Pancreas (tissue), 10 donors: ENCODE measurements at regions not wholly inside any gene's neighbourhood (a gene's known extent, or its start where the extent isn't known, plus 50 kb on each side); places are given as distances from the start of the nearest gene placed in this dataset.

Source experiments
- ATAC-seq, 4 donors: fragments of 200-7000 bp; cut with Tn5 transposase; one replicate each; pipeline versions ENCODE4 v1.8.0 to v1.9.1; 2020; ENCODE audit warnings: mild to moderate bottlenecking in 4 of 4, moderate library complexity in 4 of 4
- DNase-seq, 6 donors: peaks; one replicate each; pipeline ENCODE4 v3.0.0-alpha.2; 2020
- FAIRE-seq: peaks from 2 replicates; lab custom pipeline; 2012; peaks lifted over from hg19 to GRCh38; lab: Jason Lieb, UNC
- H3K27ac ChIP-seq, 4 donors: fragments of 200-600 bp; sonication (generic); 1 replicate in 3 of 4; 2 replicates in 1 of 4; pipeline versions ENCODE4 v1.5.0 to v1.8.0; 2020
- H3K27me3 ChIP-seq, 4 donors: fragments of 200-600 bp; one replicate each; pipeline ENCODE4 v1.8.0; 2021
- H3K36me3 ChIP-seq, 3 donors: fragments of 200-600 bp; sonication (generic) in 1 of 3; one replicate each; pipeline versions ENCODE4 v1.5.0 to v1.8.0; 2020 to 2021
- H3K4me1 ChIP-seq, 3 donors: fragments of 200-600 bp; one replicate each; pipeline ENCODE4 v1.8.0; 2021
- H3K4me3 ChIP-seq, 4 donors: fragments of 200-600 bp; sonication (generic) in 2 of 4; one replicate each; pipeline versions ENCODE4 v1.5.0 to v1.8.0; 2020 to 2021
- H3K9me3 ChIP-seq, 4 donors: fragments of 200-600 bp; one replicate each; pipeline ENCODE4 v1.8.0; 2021
- WGBS, 2 donors: extraction: QIAGEN DNeasy Blood & Tissue Kit; methylation state at CpG; one replicate each; pipeline ENCODE4 v1.1.7; 2013; 5-methylcytosine and 5-hydroxymethylcytosine counted together
- intact Hi-C, 3 donors: fragments of 100-400 bp; cut with DNase I; formaldehyde crosslinking; loops; one replicate each; pipeline versions ENCODE4 v1.11.1 to v1.14.2; 2022
- TF ChIP-seq, protein P1 (sequence below), 4 donors: fragments of 200-600 bp; sonication (generic) in 3 of 4; IDR thresholded peaks; one replicate each; pipeline versions ENCODE4 v1.5.0 to v1.8.0; 2021; ENCODE audit warnings: antibody characterized with exemption in 4 of 4
- donor health status: healthy with polysubstance abuse.
- donor health status: DM: no; HTN: no; CAD: no; lungs with moderate emphysema.
- donor health status: DM: no; HTN: no; CAD: no.
- donor health status: control.
- donor health status: control.
- donor health status: Bipolar disorder and iron deficiency.
- donor health status: DM: yes; HTN: yes; CAD: no.
- donor health status: DM: no; HTN: no; CAD: no.
- donor health status: DM: no; HTN: no; CAD: no.
- donor health status: DM: yes; HTN: yes; CAD: no.

DNA sequence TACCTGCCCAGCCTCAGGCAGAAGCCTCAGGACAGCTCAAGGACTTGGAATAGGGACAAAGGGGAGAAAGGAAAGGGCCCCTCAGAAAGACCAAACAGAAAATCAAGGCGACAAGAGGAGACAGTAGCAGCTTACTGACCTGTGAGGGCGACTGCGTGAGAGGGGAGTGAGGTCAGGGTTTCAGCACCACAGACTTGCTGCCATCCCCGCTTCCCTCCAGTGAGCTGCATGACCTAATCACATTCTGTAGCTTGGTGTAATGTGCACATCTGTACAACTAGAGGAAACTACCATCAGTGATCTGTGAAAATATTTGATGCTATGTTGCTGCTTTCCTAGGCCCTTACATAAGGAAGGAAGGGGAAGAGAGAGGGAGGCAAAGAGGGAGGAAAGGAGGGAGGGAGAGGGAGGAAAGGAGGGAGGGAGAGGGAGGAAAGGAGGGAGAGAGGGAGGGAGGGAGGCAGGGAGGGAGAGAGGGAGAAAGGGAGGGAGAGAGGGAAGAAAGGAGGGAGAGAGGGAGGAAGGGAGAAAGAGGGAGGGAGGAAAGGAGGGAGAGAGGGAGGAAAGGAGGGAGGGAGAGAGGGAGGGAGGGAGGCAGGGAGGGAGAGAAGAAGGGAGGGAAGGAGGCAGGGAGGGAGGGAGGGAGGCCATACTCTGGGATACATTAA, 404.9 kb upstream of the CDH5 start:
- TF ChIP-seq, protein P1, sequence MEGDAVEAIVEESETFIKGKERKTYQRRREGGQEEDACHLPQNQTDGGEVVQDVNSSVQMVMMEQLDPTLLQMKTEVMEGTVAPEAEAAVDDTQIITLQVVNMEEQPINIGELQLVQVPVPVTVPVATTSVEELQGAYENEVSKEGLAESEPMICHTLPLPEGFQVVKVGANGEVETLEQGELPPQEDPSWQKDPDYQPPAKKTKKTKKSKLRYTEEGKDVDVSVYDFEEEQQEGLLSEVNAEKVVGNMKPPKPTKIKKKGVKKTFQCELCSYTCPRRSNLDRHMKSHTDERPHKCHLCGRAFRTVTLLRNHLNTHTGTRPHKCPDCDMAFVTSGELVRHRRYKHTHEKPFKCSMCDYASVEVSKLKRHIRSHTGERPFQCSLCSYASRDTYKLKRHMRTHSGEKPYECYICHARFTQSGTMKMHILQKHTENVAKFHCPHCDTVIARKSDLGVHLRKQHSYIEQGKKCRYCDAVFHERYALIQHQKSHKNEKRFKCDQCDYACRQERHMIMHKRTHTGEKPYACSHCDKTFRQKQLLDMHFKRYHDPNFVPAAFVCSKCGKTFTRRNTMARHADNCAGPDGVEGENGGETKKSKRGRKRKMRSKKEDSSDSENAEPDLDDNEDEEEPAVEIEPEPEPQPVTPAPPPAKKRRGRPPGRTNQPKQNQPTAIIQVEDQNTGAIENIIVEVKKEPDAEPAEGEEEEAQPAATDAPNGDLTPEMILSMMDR (IDR thresholded peaks at IDR 0.05) = no peak
- FAIRE-seq = no peak
- no peak for ATAC-seq
- no peak for DNase-seq
- H3K4me1 ChIP-seq = no peaks in the 10 kb centered on the region
- intact Hi-C loops = no loop called here
- no peaks in the 10 kb centered on the region for H3K9me3 ChIP-seq
- WGBS, 2 donors = 52 to 56% methylated on average over 4 of the region's 4 CpGs
- no peaks in the 10 kb centered on the region for H3K36me3 ChIP-seq
- no peak overlapping the region for H3K4me3 ChIP-seq
- no peak overlapping the region for H3K27ac ChIP-seq
- H3K27me3 ChIP-seq = no peaks in the 10 kb centered on the region

DNA sequence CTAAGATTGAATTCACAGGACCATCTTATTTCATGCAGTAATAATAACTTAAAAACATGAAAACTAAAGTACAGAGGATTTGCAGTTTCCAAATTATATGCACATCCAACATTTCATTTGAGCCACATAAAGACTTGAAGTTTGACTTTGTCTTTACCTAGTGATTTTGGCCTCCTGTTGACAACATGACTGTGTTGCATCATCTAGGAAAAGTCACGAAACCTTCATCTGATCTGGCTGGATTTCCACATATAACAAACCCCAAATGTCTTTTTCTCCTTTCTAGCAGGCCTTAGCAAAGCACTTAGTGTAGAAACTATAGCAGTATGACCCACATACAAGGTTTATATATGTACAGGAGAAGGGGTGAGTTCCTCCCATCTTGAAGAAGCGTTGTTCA, 406.5 kb upstream of the CDH5 start:
- no peak for DNase-seq
- WGBS, 2 donors = 61 to 74% methylated on average over 2 of the region's 2 CpGs
- intact Hi-C loops = no loop called here
- TF ChIP-seq, protein P1 (IDR thresholded peaks at IDR 0.05) = no peak
- ATAC-seq = no peak
- no peak overlapping the region for H3K27ac ChIP-seq
- FAIRE-seq = no peak
- H3K9me3 ChIP-seq = no peaks in the 10 kb centered on the region
- H3K4me1 ChIP-seq = no peaks in the 10 kb centered on the region
- no peaks in the 10 kb centered on the region for H3K27me3 ChIP-seq
- no peak overlapping the region for H3K4me3 ChIP-seq
- no peaks in the 10 kb centered on the region for H3K36me3 ChIP-seq

DNA sequence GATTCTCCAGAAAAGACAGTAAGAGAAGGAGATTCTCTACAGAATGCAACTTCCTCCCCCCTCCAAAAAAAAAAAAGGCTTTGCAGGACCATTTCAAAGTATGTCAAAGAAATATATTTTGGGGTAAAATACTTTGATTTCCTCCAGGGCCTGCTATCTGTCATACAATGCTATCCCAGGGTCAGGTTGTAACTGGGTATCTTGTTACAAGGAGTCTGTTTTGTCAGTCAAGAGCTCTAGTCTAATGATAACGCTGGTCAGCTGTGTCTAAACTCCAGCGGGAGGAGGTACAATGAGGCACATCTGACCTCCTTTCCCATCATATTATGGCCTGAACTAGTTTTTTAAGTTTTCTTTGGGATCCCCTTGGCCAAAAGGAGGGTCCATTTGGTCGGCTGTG, 408.4 kb upstream of the CDH5 start:
- no peaks in the 10 kb centered on the region for H3K27me3 ChIP-seq
- H3K27ac ChIP-seq = no peak overlapping the region
- no peak overlapping the region for H3K4me3 ChIP-seq
- FAIRE-seq = no peak
- H3K4me1 ChIP-seq = no peaks in the 10 kb centered on the region
- H3K9me3 ChIP-seq = no peaks in the 10 kb centered on the region
- DNase-seq = no peak
- TF ChIP-seq, protein P1 (IDR thresholded peaks at IDR 0.05) = no peak
- no peaks in the 10 kb centered on the region for H3K36me3 ChIP-seq
- 21 to 25% methylated on average over 3 of the region's 3 CpGs for WGBS, 2 donors
- ATAC-seq = no peak
- intact Hi-C loops = no loop called here

DNA sequence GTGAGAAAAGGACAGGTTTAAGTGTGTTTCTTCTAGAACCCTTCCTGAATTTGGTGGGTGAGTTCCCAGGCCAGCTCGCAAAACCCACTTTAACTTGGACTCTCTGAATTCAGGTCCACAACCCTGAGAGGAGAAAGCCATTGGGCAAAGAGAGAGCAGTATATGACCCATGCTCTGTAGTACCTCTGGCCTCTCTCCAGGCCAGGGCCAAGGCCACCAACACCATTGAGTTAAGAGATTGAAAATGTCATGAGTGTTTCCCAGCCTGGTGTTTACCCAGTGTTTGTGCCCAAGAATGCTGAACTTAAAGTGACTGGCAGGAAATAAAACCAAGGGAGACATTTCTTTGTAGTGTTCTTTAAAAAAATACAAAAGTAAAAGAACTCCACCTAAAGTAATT, 410.4 kb upstream of the CDH5 start:
- intact Hi-C loops = no loop called here
- H3K27me3 ChIP-seq = no peaks in the 10 kb centered on the region
- H3K4me3 ChIP-seq = no peak overlapping the region
- DNase-seq (no peak), ATAC-seq (no peak), FAIRE-seq (no peak)
- no peaks in the 10 kb centered on the region for H3K36me3 ChIP-seq
- H3K9me3 ChIP-seq = no peaks in the 10 kb centered on the region
- 68 to 71% methylated on average over 1 of the region's 1 CpG for WGBS, 2 donors
- H3K4me1 ChIP-seq = no peaks in the 10 kb centered on the region
- TF ChIP-seq, protein P1 (IDR thresholded peaks at IDR 0.05) = no peak
- no peak overlapping the region for H3K27ac ChIP-seq

DNA sequence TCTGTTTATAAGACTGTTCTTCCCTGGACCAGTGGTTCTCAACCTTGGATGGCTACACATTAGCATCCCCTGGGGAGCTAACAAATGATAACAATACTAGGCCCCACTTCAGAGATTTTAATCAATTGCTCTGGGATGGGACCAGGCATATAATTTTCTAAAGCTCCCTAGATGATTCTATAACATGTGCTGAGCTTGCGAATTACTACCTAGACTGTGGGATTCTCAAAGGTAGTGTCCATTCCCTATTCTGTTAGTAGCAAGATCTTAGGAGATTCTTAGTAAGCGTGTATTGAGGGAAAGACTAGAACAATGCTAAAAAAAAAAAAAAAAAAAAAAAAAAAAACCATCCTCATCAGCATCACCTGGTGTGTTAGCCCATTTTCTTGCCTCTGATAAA, 412.0 kb upstream of the CDH5 start:
- DNase-seq = no peak
- no peak for FAIRE-seq
- ATAC-seq = no peak
- TF ChIP-seq, protein P1 (IDR thresholded peaks at IDR 0.05) = no peak
- Histone ChIP-seq H3K9me3 (no peaks in the 10 kb centered on the region), H3K36me3 (no peaks in the 10 kb centered on the region), H3K4me3 (no peak overlapping the region), H3K27me3 (no peaks in the 10 kb centered on the region), H3K4me1 (no peaks in the 10 kb centered on the region), H3K27ac (no peak overlapping the region)
- WGBS, 2 donors = 86 to 94% methylated on average over 2 of the region's 2 CpGs
- intact Hi-C loops = no loop called here
